GM20000 (cell line): ENCODE measurements at regions not wholly inside any gene's neighbourhood (a gene's known extent, or its start where the extent isn't known, plus 50 kb on each side); places are given as distances from the start of the nearest gene placed in this dataset.

Experiments
- DNase-seq: peaks from one replicate; pipeline ENCODE4 v3.0.0; 2012; ENCODE audit warnings: low spot score
- CTCF ChIP-seq: IDR thresholded peaks from 2 replicates; pipeline ENCODE4 v1.5.1; 2012; ENCODE audit warnings: mild to moderate bottlenecking, control low read depth; ENCODE audit errors: extremely low read depth, missing control alignments

GRCh38 chr12:89901319-89901718 is 192.7 kb upstream of the ATP2B1 start:
- TF ChIP-seq CTCF = no peak
- no peak for DNase-seq

GRCh38 chr12:89899651-89900050 is 191.0 kb upstream of the ATP2B1 start:
- DNase-seq = no peak
- no peak for TF ChIP-seq CTCF

GRCh38 chr12:89895591-89895990 is 187.0 kb upstream of the ATP2B1 start:
- no peak for DNase-seq
- TF ChIP-seq CTCF = no peak

GRCh38 chr12:89895101-89895500 is 186.5 kb upstream of the ATP2B1 start:
- no peak for TF ChIP-seq CTCF
- no peak for DNase-seq

GRCh38 chr12:89893972-89894706 is 185.5 kb upstream of the ATP2B1 start:
- no peak for DNase-seq
- TF ChIP-seq CTCF = no peak

GRCh38 chr12:89892436-89892835 is 183.8 kb upstream of the ATP2B1 start:
- no peak for TF ChIP-seq CTCF
- no peak for DNase-seq

GRCh38 chr12:89891933-89892332 is 183.3 kb upstream of the ATP2B1 start:
- TF ChIP-seq CTCF = no peak
- DNase-seq = no peak
